Parathyroid adenoma (tissue), 2 donors: ENCODE measurements at regions not wholly inside any gene's neighbourhood (a gene's known extent, or its start where the extent isn't known, plus 50 kb on each side); places are given as distances from the start of the nearest gene placed in this dataset.

Source experiments
- H2AFZ ChIP-seq: fragments of 300-600 bp; sonication (generic); one replicate; pipeline ENCODE4 v1.7.0; 2017; ENCODE audit warnings: antibody characterized with exemption, mild to moderate bottlenecking
- H3K27ac ChIP-seq: fragments of 300-600 bp; sonication (generic); one replicate; pipeline ENCODE4 v1.7.0; 2017
- H3K27me3 ChIP-seq: fragments of 300-600 bp; sonication (generic); one replicate; pipeline ENCODE4 v1.7.0; 2017; ENCODE audit warnings: low read length; ENCODE audit not compliant: control insufficient read depth, insufficient read depth
- H3K36me3 ChIP-seq: fragments of 300-600 bp; sonication (generic); one replicate; pipeline ENCODE4 v1.7.0; 2017; ENCODE audit warnings: low read length; ENCODE audit not compliant: control insufficient read depth, insufficient read depth
- H3K4me1 ChIP-seq: fragments of 300-600 bp; sonication (generic); one replicate; pipeline ENCODE4 v1.7.0; 2017; ENCODE audit warnings: control low read depth
- H3K4me2 ChIP-seq: fragments of 300-600 bp; sonication (generic); one replicate; pipeline ENCODE4 v1.7.0; 2017; ENCODE audit warnings: low read length
- H3K4me3 ChIP-seq: fragments of 300-600 bp; sonication (generic); one replicate; pipeline ENCODE4 v1.7.0; 2017; ENCODE audit warnings: low read depth, low read length
- H3K79me2 ChIP-seq: fragments of 300-600 bp; sonication (generic); one replicate; pipeline ENCODE4 v1.7.0; 2017; ENCODE audit warnings: control low read depth
- H3K9ac ChIP-seq: fragments of 300-600 bp; sonication (generic); one replicate; pipeline ENCODE4 v1.7.0; 2017; ENCODE audit warnings: mild to moderate bottlenecking
- H3K9me3 ChIP-seq: fragments of 300-600 bp; sonication (generic); one replicate; pipeline ENCODE4 v1.7.0; 2017; ENCODE audit warnings: low read length; ENCODE audit not compliant: control insufficient read depth
- TF ChIP-seq, protein P1 (sequence below): fragments of 300-600 bp; sonication (generic); IDR thresholded peaks from one replicate; pipeline ENCODE4 v1.7.0; 2017; ENCODE audit warnings: antibody characterized with exemption, mild to moderate bottlenecking
- donor health status: primary hyperparathyroidism.

DNA sequence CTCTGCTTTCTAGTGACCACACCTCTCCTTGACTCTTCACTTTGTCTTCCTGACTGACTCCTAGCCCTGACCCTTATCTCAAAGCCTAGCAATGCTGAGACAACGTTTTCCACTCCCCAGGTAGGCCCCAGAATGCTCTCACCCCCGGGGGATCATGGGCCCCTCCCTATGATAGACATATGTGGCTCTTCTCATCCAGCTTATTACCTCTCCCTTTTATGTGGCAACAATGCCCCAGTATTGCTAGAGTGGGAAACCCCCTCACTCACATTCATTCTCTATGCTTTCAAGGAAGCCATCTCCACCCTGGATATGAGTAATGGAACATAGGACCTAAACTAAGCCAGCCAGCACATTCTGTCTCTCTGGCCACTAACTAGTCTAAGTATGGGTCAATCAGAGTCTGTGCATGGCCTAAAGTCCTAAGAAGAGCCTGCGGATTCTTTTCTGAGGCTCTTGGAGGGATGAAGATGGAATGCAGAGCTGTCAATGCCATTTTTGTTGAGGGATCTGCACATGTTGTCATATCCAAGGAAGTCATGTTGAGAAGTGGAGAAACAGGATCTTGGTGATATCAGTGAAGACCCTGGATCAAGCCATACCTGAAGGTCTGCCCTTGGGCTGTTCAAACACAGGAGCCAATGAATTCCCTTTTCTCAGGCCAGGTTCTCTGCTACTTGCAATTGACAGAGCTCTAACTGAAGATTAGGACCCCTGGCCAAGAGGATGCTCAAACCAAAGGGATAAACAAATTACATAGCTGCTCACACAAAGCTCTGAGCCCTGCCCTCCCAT is 79.8 kb upstream of the GRK3 start:
- Histone ChIP-seq H3K4me1 (peaks cover 9% of the 10 kb centered on the region), H3K4me3 (no peak overlapping the region)

DNA sequence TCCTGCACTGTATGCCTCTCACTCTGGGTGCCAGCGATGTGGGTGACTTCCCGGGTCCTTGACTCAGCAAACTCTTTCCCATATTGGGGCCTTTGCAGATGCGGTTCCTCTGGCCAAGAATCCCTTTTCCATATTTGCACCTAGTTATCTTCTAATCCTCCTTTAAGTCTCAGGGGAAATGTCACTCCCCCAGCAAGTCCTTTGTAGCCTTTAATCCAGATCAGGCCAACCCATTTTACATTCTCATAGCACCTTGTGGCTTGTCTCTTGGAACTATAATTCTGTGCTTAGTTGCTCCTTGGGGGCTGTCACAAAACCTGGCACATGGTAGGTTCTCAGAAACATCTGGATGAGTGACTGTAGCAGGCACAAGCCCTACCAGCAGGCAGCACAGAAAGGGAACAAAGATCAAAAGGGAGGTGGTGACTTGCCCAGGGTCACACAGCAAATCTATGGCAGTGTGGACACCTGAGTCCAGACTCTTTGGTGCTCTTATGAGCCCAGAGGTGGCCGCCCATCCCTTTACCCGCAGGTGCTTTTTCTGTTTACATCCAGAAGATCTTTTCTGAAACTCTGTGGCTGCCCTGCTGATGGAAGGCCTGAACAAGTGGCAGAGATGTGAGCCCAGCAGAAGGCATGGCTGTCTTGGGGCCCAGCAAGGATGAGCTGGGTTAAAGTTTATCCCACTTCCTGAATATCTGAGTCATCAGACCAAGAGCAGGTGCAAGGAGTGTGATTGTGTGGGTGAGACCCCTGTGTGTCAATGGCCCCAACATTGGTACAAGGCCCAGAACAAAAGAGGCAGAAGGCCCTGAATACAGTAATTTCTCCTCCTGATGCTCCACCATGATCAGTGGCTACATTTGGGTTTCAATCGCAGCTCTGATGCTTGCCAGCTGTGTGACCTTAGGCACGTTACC is 78.6 kb upstream of the GRK3 start:
- H3K27me3 ChIP-seq = no peaks in the 10 kb centered on the region
- no peaks in the 10 kb centered on the region for H3K79me2 ChIP-seq
- TF ChIP-seq, protein P1, sequence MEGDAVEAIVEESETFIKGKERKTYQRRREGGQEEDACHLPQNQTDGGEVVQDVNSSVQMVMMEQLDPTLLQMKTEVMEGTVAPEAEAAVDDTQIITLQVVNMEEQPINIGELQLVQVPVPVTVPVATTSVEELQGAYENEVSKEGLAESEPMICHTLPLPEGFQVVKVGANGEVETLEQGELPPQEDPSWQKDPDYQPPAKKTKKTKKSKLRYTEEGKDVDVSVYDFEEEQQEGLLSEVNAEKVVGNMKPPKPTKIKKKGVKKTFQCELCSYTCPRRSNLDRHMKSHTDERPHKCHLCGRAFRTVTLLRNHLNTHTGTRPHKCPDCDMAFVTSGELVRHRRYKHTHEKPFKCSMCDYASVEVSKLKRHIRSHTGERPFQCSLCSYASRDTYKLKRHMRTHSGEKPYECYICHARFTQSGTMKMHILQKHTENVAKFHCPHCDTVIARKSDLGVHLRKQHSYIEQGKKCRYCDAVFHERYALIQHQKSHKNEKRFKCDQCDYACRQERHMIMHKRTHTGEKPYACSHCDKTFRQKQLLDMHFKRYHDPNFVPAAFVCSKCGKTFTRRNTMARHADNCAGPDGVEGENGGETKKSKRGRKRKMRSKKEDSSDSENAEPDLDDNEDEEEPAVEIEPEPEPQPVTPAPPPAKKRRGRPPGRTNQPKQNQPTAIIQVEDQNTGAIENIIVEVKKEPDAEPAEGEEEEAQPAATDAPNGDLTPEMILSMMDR = no peak
- H3K4me1 ChIP-seq = peaks cover 9% of the 10 kb centered on the region
- no peak overlapping the region for H3K4me3 ChIP-seq
- H3K27ac ChIP-seq = no peak overlapping the region
- H3K9ac ChIP-seq = no peak overlapping the region
- H3K4me2 ChIP-seq = no peak overlapping the region
- no peak overlapping the region for H2AFZ ChIP-seq
- H3K36me3 ChIP-seq = no peaks in the 10 kb centered on the region
- H3K9me3 ChIP-seq = no peaks in the 10 kb centered on the region

More for the DNA sequence above, 79.8 kb upstream of the GRK3 start:
- Histone ChIP-seq H3K9me3 (no peaks in the 10 kb centered on the region), H3K4me2 (no peak overlapping the region), H3K27ac (no peak overlapping the region), H3K79me2 (no peaks in the 10 kb centered on the region), H2AFZ (no peak overlapping the region), H3K36me3 (no peaks in the 10 kb centered on the region), H3K9ac (no peak overlapping the region), H3K27me3 (no peaks in the 10 kb centered on the region)
- TF ChIP-seq, protein P1 = no peak

DNA sequence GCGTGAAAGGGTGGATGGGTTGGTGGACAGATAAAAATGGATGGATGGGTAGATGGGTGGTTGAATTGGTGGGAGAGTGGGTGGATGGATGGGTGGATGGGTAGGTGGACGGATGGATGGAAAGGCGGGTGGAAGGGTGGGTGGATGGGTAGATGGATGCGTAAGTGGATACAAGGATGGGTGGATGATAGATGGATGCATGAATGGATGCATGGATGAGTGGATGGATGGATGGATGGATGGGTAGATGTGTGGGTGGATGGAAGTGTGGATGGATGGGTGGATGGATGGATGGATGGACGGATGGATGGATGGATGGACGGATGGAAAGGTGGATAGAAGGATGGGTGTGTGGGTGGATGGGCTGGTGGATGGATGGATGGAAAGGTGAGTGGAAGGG is 77.0 kb upstream of the GRK3 start:
- Histone ChIP-seq H3K36me3 (no peaks in the 10 kb centered on the region), H3K9ac (no peak overlapping the region), H3K27ac (no peak overlapping the region), H2AFZ (no peak overlapping the region), H3K9me3 (no peaks in the 10 kb centered on the region), H3K4me2 (no peak overlapping the region), H3K27me3 (no peaks in the 10 kb centered on the region), H3K4me1 (peaks cover 9% of the 10 kb centered on the region), H3K79me2 (no peaks in the 10 kb centered on the region), H3K4me3 (no peak overlapping the region)
- TF ChIP-seq, protein P1 = no peak

DNA sequence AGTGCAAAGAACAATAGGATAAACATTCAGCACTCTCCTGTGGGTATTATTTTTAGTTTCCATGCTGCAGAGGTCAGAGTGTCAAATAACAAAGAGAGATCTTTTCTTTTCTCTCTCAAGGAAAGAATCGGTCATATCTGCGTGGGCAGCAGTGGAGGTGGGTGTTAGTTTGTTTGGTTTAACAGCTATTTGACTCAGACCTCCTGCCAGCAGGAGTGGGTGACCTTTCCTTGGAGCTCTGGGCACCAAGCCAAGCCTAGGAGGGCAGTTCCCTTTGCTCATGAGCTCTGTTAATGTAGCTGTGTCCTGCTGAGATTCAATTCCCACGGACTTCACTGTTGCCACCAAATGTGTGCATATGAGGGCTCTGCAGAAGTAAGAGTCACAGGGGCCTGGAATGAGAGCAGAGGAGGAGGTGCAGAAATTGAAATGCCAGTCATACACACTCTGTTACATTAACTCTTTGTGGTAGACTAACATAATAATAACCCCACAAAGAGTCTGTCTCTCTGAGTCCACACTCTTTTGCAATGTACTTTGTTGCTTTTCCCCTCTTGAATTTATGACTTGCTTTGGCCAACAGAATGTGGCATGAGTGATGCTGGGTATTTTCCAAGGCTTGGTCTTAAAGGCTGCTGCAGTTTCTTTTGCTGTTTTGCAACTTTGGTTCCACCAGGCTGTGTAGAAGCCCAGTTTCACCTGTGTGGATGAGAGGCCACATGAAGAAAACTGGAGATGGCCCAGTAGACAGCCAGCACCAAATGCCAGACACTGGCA is 76.0 kb upstream of the GRK3 start:
- Histone ChIP-seq H3K9me3 (no peaks in the 10 kb centered on the region), H3K4me2 (peak overlapping the region; percentile 7), H3K79me2 (no peaks in the 10 kb centered on the region), H3K4me3 (no peak overlapping the region), H2AFZ (no peak overlapping the region), H3K27me3 (no peaks in the 10 kb centered on the region), H3K9ac (no peak overlapping the region), H3K36me3 (no peaks in the 10 kb centered on the region), H3K27ac (peak overlapping the region; percentile 27), H3K4me1 (peaks cover 9% of the 10 kb centered on the region)
- TF ChIP-seq, protein P1 = no peak
